ENCODE measurements at regions not wholly inside any gene's neighbourhood (a gene's known extent, or its start where the extent isn't known, plus 50 kb on each side); places are given as distances from the start of the nearest gene placed in this dataset.

DNA sequence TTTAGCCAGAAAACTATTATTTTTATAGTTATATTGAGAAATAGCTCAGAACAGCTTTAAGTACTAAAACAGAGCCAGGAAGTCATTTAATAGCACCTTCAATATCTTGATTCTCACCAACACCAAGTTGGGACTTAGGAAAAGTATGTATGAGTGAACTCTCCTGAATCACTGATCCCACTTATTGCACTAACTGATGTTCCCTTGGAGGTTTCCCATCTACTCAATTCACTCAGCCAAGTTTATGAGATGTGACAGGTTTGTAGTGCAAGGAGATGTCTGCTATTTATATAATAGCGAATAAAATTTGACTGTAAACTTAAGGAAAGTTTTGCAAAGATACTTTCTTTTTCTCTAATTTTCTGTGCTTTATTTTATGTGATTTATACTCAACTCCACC, 1147.6 kb upstream of the PCDH20 start:
- intact Hi-C loops (cut with micrococcal nuclease), result no loop called here
- no peaks in the 10 kb centered on the region for H3K4me1 ChIP-seq (ENCODE audit: control insufficient read depth in 1 of 2, insufficient read depth in 2 of 2, low read length in 2 of 2)
- H4K20me1 ChIP-seq (ENCODE audit: insufficient read depth), result no peaks in the 10 kb centered on the region
- no peak overlapping the region for H3K27ac ChIP-seq (ENCODE audit: low read depth, low read length)
- no peak for TF ChIP-seq CBX3 (IDR thresholded peaks at IDR 0.05; ENCODE audit: low read depth)
- no peak for TF ChIP-seq ZNF274 (IDR thresholded peaks at IDR 0.05; ENCODE audit: low read depth, low read length)
- TF ChIP-seq CEBPB (IDR thresholded peaks at IDR 0.05; ENCODE audit: low read depth), result no peak
- TF ChIP-seq, protein P1, sequence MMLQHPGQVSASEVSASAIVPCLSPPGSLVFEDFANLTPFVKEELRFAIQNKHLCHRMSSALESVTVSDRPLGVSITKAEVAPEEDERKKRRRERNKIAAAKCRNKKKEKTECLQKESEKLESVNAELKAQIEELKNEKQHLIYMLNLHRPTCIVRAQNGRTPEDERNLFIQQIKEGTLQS (IDR thresholded peaks at IDR 0.05), result no peak
- TF ChIP-seq, protein P2, sequence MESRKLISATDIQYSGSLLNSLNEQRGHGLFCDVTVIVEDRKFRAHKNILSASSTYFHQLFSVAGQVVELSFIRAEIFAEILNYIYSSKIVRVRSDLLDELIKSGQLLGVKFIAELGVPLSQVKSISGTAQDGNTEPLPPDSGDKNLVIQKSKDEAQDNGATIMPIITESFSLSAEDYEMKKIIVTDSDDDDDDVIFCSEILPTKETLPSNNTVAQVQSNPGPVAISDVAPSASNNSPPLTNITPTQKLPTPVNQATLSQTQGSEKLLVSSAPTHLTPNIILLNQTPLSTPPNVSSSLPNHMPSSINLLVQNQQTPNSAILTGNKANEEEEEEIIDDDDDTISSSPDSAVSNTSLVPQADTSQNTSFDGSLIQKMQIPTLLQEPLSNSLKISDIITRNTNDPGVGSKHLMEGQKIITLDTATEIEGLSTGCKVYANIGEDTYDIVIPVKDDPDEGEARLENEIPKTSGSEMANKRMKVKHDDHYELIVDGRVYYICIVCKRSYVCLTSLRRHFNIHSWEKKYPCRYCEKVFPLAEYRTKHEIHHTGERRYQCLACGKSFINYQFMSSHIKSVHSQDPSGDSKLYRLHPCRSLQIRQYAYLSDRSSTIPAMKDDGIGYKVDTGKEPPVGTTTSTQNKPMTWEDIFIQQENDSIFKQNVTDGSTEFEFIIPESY (IDR thresholded peaks at IDR 0.05; ENCODE audit: extremely low read depth, insufficient replicate concordance, low read length), result no peak
- TF ChIP-seq ELF1 (IDR thresholded peaks at IDR 0.05; ENCODE audit: borderline replicate concordance, low read depth), result no peak
- TF ChIP-seq EZH2phosphoT487 (IDR thresholded peaks at IDR 0.05; ENCODE audit: borderline replicate concordance), result no peak
- TF ChIP-seq, protein P3, sequence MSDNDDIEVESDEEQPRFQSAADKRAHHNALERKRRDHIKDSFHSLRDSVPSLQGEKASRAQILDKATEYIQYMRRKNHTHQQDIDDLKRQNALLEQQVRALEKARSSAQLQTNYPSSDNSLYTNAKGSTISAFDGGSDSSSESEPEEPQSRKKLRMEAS (IDR thresholded peaks at IDR 0.05), result no peak
- no peak for TF ChIP-seq SIN3A (IDR thresholded peaks at IDR 0.05; ENCODE audit: low read depth)
- TF ChIP-seq JUND (IDR thresholded peaks at IDR 0.05), result no peak
- TF ChIP-seq RAD21 (IDR thresholded peaks at IDR 0.05; ENCODE audit: low read depth), result no peak
- H3K36me3 ChIP-seq (ENCODE audit: control insufficient read depth in 1 of 2, insufficient read depth in 2 of 2, low read length in 2 of 2), result no peaks in the 10 kb centered on the region
- H3K27me3 ChIP-seq (ENCODE audit: insufficient read depth, low read length), result no peaks in the 10 kb centered on the region
- H3K9me2 ChIP-seq (ENCODE audit: insufficient read depth), result no peaks in the 10 kb centered on the region
- POLR2A ChIA-PET, result no interaction called here
- H3K79me2 ChIP-seq (ENCODE audit: insufficient read depth, low read length), result no peaks in the 10 kb centered on the region
- no peak overlapping the region for H3K4me2 ChIP-seq (ENCODE audit: low read length)
- no peak overlapping the region for H2AFZ ChIP-seq (ENCODE audit: low read depth, low read length, poor library complexity, severe bottlenecking)
- no peak for ATAC-seq
- no peak overlapping the region for H3K9ac ChIP-seq (ENCODE audit: low read length)
- no TSS peak for BruUV-seq (replicated peaks)
- RAD21 ChIA-PET (ENCODE audit: low non-redundant PET in 1 of 2, low total read pairs in 2 of 2, uncharacterized antibody in 2 of 2, unreplicated experiment in 2 of 2), result no interaction called here
- CTCF ChIA-PET, result no interaction called here
- no peak for DNase-seq (ENCODE audit: low read depth, low spot score)
- H3K4me3 ChIP-seq (replicated peaks in 1 of 2; ENCODE audit: low read depth in 1 of 2, low read length in 2 of 2), result no peak overlapping the region
- H3K9me3 ChIP-seq (ENCODE audit: control insufficient read depth in 1 of 2, insufficient read depth in 1 of 2, low read depth in 1 of 2, low read length in 2 of 2), result no peaks in the 10 kb centered on the region

All from HCT116 (cell line).